ENCODE measurements at regions not wholly inside any gene's neighbourhood (a gene's known extent, or its start where the extent isn't known, plus 50 kb on each side); places are given as distances from the start of the nearest gene placed in this dataset.
A peak's percentile ranks its signal among the peaks of the same experiment; 100 is the strongest.

GRCh38 chr6:139753198-139753861 lies 378.9 kb upstream of the CITED2 start:
- no peak overlapping the region for H2AFZ ChIP-seq
- peaks cover 16% of the 10 kb centered on the region; the same call in 1 of the 2 replicates for H3K4me1 ChIP-seq (replicated peaks; ENCODE audit: insufficient read depth)
- intact Hi-C loops (cut with micrococcal nuclease; ENCODE audit: unreplicated experiment), result no loop called here

DNA sequence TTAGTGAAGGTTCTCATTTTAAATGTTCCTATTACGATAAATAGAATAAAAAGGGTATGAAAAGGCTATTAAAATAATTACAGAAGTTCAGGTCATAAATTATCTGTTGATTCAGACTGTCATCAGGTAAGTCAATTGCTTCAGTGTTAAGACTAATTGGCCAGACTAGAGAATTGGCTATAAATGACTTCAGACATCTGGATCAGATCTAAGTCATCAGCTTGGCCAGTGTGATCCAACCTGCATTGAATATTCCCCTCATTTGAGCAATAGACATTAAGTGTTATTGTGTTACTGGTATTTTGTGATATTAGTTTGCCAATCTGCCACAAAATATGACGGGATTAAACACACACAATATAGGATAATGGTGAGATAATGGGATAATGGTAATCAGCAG lies 377.6 kb upstream of the CITED2 start:
- Histone ChIP-seq H3K27me3 (ENCODE audit: insufficient read depth, low read depth) (no peaks in the 10 kb centered on the region), H3K4me1 (replicated peaks; ENCODE audit: insufficient read depth) (peaks cover 16% of the 10 kb centered on the region; the same call in 1 of the 2 replicates), H3K9me2 (ENCODE audit: insufficient read depth) (no peaks in the 10 kb centered on the region), H3F3A (ENCODE audit: insufficient read depth, low read depth) (no peaks in the 10 kb centered on the region), H3K9me3 (ENCODE audit: insufficient read depth, low read depth) (no peaks in the 10 kb centered on the region), H3K79me2 (ENCODE audit: low read depth) (no peaks in the 10 kb centered on the region), H3K4me2 (no peak overlapping the region), H4K20me1 (ENCODE audit: insufficient read depth) (no peaks in the 10 kb centered on the region), H2AFZ (no peak overlapping the region), H3K27ac (no peak overlapping the region), H3K36me3 (ENCODE audit: low read depth) (no peaks in the 10 kb centered on the region), H3K4me3 (no peak overlapping the region)
- no peak for DNase-seq
- no peak for TF ChIP-seq EZH2 (IDR thresholded peaks at IDR 0.05; ENCODE audit: low read depth)
- TF ChIP-seq, protein P1, sequence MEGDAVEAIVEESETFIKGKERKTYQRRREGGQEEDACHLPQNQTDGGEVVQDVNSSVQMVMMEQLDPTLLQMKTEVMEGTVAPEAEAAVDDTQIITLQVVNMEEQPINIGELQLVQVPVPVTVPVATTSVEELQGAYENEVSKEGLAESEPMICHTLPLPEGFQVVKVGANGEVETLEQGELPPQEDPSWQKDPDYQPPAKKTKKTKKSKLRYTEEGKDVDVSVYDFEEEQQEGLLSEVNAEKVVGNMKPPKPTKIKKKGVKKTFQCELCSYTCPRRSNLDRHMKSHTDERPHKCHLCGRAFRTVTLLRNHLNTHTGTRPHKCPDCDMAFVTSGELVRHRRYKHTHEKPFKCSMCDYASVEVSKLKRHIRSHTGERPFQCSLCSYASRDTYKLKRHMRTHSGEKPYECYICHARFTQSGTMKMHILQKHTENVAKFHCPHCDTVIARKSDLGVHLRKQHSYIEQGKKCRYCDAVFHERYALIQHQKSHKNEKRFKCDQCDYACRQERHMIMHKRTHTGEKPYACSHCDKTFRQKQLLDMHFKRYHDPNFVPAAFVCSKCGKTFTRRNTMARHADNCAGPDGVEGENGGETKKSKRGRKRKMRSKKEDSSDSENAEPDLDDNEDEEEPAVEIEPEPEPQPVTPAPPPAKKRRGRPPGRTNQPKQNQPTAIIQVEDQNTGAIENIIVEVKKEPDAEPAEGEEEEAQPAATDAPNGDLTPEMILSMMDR (conservative IDR thresholded peaks at IDR 0.05), result no peak
- intact Hi-C loops (cut with micrococcal nuclease; ENCODE audit: unreplicated experiment), result no loop called here
- ChIA-PET CTCF (no interaction called here), POLR2A (ENCODE audit: unreplicated experiment) (no interaction called here)
- no TSS peak for BruUV-seq (replicated peaks)

More at GRCh38 chr6:139753198-139753861, 378.9 kb upstream of the CITED2 start:
- no TSS peak for BruUV-seq (replicated peaks)
- Histone ChIP-seq H3K27me3 (ENCODE audit: insufficient read depth, low read depth) (no peaks in the 10 kb centered on the region), H3K79me2 (ENCODE audit: low read depth) (no peaks in the 10 kb centered on the region), H3K36me3 (ENCODE audit: low read depth) (no peaks in the 10 kb centered on the region), H3F3A (ENCODE audit: insufficient read depth, low read depth) (no peaks in the 10 kb centered on the region), H3K9me3 (ENCODE audit: insufficient read depth, low read depth) (no peaks in the 10 kb centered on the region), H3K9me2 (ENCODE audit: insufficient read depth) (no peaks in the 10 kb centered on the region), H3K4me2 (no peak overlapping the region), H3K27ac (no peak overlapping the region), H3K4me3 (no peak overlapping the region), H4K20me1 (ENCODE audit: insufficient read depth) (no peaks in the 10 kb centered on the region)
- ChIA-PET CTCF (no interaction called here), POLR2A (ENCODE audit: unreplicated experiment) (interaction anchor here (0.6 to 0.8 kb wide), 3 partner anchors 11 to 1306 kb away, joined by 3 to 4 read pairs (median 4); no protein-coding TSS in a partner anchor)
- TF ChIP-seq, protein P1 (conservative IDR thresholded peaks at IDR 0.05), result no peak
- no peak for TF ChIP-seq EZH2 (IDR thresholded peaks at IDR 0.05; ENCODE audit: low read depth)
- peak in 1 of 2 experiments; percentile 78 for DNase-seq

DNA sequence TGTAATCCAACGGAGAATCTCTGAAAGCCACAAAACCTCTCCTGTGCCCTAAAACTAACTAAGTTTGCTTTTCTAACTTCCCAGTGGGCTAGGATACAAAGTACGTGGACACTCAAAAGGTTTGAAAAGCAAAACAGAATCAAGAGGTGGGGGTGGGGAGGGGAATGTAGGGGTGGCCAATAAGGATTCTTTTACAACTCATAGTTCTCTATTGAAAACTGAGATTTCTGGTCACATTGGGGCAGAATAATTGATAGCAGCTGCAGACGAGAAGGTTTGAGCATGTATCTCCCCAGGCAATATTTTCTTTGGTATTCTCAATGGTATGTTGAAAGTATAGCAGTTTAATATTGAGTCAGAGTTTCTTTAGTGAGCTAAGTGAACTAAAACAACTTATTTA lies 376.7 kb upstream of the CITED2 start:
- ChIA-PET POLR2A (ENCODE audit: unreplicated experiment) (no interaction called here), CTCF (no interaction called here)
- H3F3A ChIP-seq (ENCODE audit: insufficient read depth, low read depth), result no peaks in the 10 kb centered on the region
- no peaks in the 10 kb centered on the region for H3K9me3 ChIP-seq (ENCODE audit: insufficient read depth, low read depth)
- TF ChIP-seq EZH2 (IDR thresholded peaks at IDR 0.05; ENCODE audit: low read depth), result no peak
- TF ChIP-seq, protein P1 (conservative IDR thresholded peaks at IDR 0.05), result no peak
- H3K27me3 ChIP-seq (ENCODE audit: insufficient read depth, low read depth), result no peaks in the 10 kb centered on the region
- DNase-seq, result no peak
- H4K20me1 ChIP-seq (ENCODE audit: insufficient read depth), result no peaks in the 10 kb centered on the region
- BruUV-seq (replicated peaks), result no TSS peak
- intact Hi-C loops (cut with micrococcal nuclease; ENCODE audit: unreplicated experiment), result no loop called here
- no peaks in the 10 kb centered on the region for H3K36me3 ChIP-seq (ENCODE audit: low read depth)
- H3K4me3 ChIP-seq, result no peak overlapping the region
- peaks cover 16% of the 10 kb centered on the region; the same call in 1 of the 2 replicates for H3K4me1 ChIP-seq (replicated peaks; ENCODE audit: insufficient read depth)
- no peak overlapping the region for H3K4me2 ChIP-seq
- no peak overlapping the region for H3K27ac ChIP-seq
- no peak overlapping the region for H2AFZ ChIP-seq
- H3K9me2 ChIP-seq (ENCODE audit: insufficient read depth), result no peaks in the 10 kb centered on the region
- no peaks in the 10 kb centered on the region for H3K79me2 ChIP-seq (ENCODE audit: low read depth)

All from PC-9 (cell line).